ENCODE measurements at regions not wholly inside any gene's neighbourhood (a gene's known extent, or its start where the extent isn't known, plus 50 kb on each side); places are given as distances from the start of the nearest gene placed in this dataset.

- DNase-seq: peak; percentile 53
Measured at GRCh38 chr3:68447885-68448284, 484.5 kb downstream of the TAFA4 start.

GRCh38 chr3:68441054-68441453 is 491.3 kb downstream of the TAFA4 start:
- 94 to 100% methylated on average over 1 of the region's 1 CpG for WGBS, 2 experiments (ENCODE audit: insufficient coverage in 1 of 2, insufficient read length in 1 of 2)
- no peak overlapping the region for H3K4me3 ChIP-seq (ENCODE audit: low read length)

More at GRCh38 chr3:68447885-68448284, 484.5 kb downstream of the TAFA4 start:
- no peaks in the 10 kb centered on the region for H3K27me3 ChIP-seq (ENCODE audit: control insufficient read depth, insufficient read depth, low read length, poor library complexity, severe bottlenecking)
- Mint-ChIP-seq H3K9me3 (no peaks in the 10 kb centered on the region), H3K36me3 (ENCODE audit: low read depth) (no peaks in the 10 kb centered on the region), H3K4me1 (no peaks in the 10 kb centered on the region), H3K4me3 (no peak overlapping the region), H3K27me3 (ENCODE audit: insufficient read depth) (no peaks in the 10 kb centered on the region), H3K27ac (no peak overlapping the region)
- TF ChIP-seq, protein P1, sequence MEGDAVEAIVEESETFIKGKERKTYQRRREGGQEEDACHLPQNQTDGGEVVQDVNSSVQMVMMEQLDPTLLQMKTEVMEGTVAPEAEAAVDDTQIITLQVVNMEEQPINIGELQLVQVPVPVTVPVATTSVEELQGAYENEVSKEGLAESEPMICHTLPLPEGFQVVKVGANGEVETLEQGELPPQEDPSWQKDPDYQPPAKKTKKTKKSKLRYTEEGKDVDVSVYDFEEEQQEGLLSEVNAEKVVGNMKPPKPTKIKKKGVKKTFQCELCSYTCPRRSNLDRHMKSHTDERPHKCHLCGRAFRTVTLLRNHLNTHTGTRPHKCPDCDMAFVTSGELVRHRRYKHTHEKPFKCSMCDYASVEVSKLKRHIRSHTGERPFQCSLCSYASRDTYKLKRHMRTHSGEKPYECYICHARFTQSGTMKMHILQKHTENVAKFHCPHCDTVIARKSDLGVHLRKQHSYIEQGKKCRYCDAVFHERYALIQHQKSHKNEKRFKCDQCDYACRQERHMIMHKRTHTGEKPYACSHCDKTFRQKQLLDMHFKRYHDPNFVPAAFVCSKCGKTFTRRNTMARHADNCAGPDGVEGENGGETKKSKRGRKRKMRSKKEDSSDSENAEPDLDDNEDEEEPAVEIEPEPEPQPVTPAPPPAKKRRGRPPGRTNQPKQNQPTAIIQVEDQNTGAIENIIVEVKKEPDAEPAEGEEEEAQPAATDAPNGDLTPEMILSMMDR (conservative IDR thresholded peaks at IDR 0.05): peak; percentile 58
- no peaks in the 10 kb centered on the region for H3K4me1 ChIP-seq (ENCODE audit: control insufficient read depth, insufficient read depth, low read length)
- no peaks in the 10 kb centered on the region for H3K9me3 ChIP-seq (ENCODE audit: control insufficient read depth, low read length)
- H3K4me3 ChIP-seq (ENCODE audit: low read length): no peak overlapping the region
- no peak overlapping the region for H3K9ac ChIP-seq (ENCODE audit: extremely low read depth, low read length, poor library complexity, severe bottlenecking)
- no peaks in the 10 kb centered on the region for H3K36me3 ChIP-seq (ENCODE audit: control insufficient read depth, insufficient read depth, low read length)
- no peak overlapping the region for H3K27ac ChIP-seq (ENCODE audit: low read depth, low read length)

DNA sequence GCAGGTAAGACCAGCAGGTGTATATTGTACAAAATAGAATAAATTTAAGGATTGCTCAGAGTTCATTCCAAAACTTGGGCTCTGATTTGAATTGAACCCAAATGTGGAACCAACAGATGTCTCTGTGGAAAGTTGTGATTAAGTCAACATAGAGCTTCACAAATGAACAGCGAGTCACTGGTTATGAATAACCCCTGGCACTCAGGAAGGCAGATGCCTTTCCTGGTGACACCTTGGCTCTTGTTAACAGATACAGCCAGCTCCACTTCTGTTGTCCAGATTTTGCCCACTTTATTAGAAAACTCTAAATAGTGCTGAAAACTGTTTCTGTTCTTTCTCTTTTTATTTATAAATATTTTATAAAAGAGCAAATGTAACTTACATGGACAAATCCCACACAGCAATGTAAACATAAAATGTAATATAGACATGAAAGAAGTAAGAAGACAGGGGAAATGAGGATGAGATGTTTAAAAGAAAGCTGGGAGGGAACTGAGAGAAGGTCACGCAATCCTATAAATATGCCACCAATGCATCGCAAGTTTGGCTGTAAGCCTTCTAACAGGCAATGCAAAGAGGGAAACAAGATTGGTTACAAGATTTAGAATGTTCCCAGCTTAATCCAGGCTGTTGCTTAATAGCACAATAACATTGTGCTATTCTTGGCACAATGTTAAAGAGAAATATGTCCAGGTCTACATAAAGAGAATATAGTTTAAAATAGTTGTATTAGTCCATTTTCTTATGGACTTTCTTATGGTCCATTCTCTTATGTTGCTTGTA is 495.5 kb downstream of the TAFA4 start:
- Histone ChIP-seq H3K4me3 (ENCODE audit: low read length) (no peak overlapping the region), H3K36me3 (ENCODE audit: control insufficient read depth, insufficient read depth, low read length) (no peaks in the 10 kb centered on the region), H3K9me3 (ENCODE audit: control insufficient read depth, low read length) (peaks cover 10% of the 10 kb centered on the region), H3K4me1 (ENCODE audit: control insufficient read depth, insufficient read depth, low read length) (no peaks in the 10 kb centered on the region), H3K27me3 (ENCODE audit: control insufficient read depth, insufficient read depth, low read length, poor library complexity, severe bottlenecking) (no peaks in the 10 kb centered on the region), H3K27ac (ENCODE audit: low read depth, low read length) (no peak overlapping the region), H3K9ac (ENCODE audit: extremely low read depth, low read length, poor library complexity, severe bottlenecking) (no peak overlapping the region)
- 86 to 100% methylated on average over 3 of the region's 3 CpGs for WGBS, 2 experiments (ENCODE audit: insufficient coverage in 1 of 2, insufficient read length in 1 of 2)
- Mint-ChIP-seq H3K27me3 (ENCODE audit: insufficient read depth) (no peaks in the 10 kb centered on the region), H3K9me3 (peaks cover 12% of the 10 kb centered on the region), H3K4me1 (no peaks in the 10 kb centered on the region), H3K36me3 (ENCODE audit: low read depth) (no peaks in the 10 kb centered on the region), H3K4me3 (no peak overlapping the region), H3K27ac (no peak overlapping the region)
- DNase-seq: no peak
- TF ChIP-seq, protein P1 (conservative IDR thresholded peaks at IDR 0.05): no peak

More at GRCh38 chr3:68441054-68441453, 491.3 kb downstream of the TAFA4 start:
- Mint-ChIP-seq H3K36me3 (ENCODE audit: low read depth) (no peaks in the 10 kb centered on the region), H3K27me3 (ENCODE audit: insufficient read depth) (no peaks in the 10 kb centered on the region), H3K9me3 (peaks cover 12% of the 10 kb centered on the region), H3K27ac (no peak overlapping the region), H3K4me3 (no peak overlapping the region), H3K4me1 (no peaks in the 10 kb centered on the region)
- H3K9me3 ChIP-seq (ENCODE audit: control insufficient read depth, low read length): peaks cover 10% of the 10 kb centered on the region
- H3K27ac ChIP-seq (ENCODE audit: low read depth, low read length): no peak overlapping the region
- H3K27me3 ChIP-seq (ENCODE audit: control insufficient read depth, insufficient read depth, low read length, poor library complexity, severe bottlenecking): no peaks in the 10 kb centered on the region
- H3K36me3 ChIP-seq (ENCODE audit: control insufficient read depth, insufficient read depth, low read length): no peaks in the 10 kb centered on the region
- no peak for DNase-seq
- TF ChIP-seq, protein P1 (conservative IDR thresholded peaks at IDR 0.05): no peak
- H3K9ac ChIP-seq (ENCODE audit: extremely low read depth, low read length, poor library complexity, severe bottlenecking): no peak overlapping the region
- H3K4me1 ChIP-seq (ENCODE audit: control insufficient read depth, insufficient read depth, low read length): no peaks in the 10 kb centered on the region

Measured in endodermal cell (in vitro differentiated cells).